ENCODE measurements at regions not wholly inside any gene's neighbourhood (a gene's known extent, or its start where the extent isn't known, plus 50 kb on each side); places are given as distances from the start of the nearest gene placed in this dataset.

DNA sequence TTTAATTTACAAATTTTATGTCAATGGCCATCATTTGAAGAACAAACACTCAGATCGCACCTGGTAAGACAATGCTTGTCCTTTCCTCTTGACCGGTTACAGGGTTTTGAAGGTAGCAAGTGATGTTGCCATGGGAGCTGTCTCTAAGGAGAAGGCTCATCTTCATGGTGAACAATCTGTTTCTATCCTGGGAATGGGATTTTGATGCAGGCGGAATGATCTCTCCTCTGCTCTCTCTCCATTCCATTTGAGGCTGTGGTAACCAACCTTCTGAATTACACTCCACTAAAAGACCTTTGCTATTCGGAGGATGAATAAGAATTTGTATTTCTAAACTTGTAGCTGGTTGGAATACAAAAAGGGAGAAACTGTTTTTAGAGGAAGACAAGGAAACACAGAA, 57.9 kb upstream of the SLC5A9 start:
- DNase-seq (ENCODE audit: low read depth in 2 of 2): no peak

DNA sequence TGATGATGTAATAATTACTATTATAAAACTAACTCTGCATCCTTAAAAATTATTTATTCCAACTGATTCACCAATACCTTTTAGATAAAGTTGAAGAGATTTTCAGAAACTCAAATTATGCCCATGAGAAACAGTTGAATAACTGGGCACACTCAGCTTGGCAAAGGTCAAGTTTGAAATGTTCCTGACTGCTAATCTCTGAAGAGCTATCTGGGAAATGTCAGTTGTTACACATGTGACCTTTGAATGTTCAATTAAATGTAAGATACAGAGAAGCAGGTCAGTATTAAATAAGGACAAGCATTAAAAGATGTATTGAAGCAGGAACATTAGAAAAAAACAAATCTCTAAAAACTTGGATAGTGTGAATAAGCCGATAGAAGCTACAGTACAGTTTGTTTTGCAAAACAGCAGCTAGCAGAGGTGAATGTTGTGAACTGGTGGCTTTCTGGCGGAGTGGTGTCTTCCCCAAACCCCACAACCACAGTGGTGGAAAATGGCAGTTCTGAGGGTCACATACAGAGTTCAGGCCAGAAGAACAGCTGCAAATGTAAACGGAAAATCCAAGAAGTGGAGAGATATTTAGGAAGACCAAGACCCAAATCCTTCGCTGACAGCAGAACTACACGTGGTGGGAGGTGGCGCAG, 61.9 kb upstream of the SLC5A9 start:
- no peak for DNase-seq (ENCODE audit: low read depth in 2 of 2)

DNA sequence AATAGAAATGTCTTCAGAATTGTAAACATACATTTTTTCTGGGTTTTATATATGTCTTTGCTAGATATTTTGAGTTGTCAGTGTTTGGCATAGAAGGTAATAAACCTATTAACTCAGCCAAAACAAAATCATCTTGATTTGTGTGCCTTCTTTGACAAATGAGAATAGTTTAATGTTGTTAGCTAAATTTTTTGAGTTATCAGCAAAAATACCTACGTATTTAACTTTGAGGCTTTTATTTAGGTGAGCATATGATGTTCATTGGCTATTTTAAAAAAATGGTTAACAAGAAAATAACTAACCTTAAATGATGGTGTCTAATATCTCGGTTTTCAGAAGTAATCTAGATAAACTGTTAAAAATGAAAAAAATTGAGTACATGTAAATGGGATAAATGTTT, 83.2 kb upstream of the SLC5A9 start:
- no peak for DNase-seq (ENCODE audit: low read depth in 2 of 2)

DNA sequence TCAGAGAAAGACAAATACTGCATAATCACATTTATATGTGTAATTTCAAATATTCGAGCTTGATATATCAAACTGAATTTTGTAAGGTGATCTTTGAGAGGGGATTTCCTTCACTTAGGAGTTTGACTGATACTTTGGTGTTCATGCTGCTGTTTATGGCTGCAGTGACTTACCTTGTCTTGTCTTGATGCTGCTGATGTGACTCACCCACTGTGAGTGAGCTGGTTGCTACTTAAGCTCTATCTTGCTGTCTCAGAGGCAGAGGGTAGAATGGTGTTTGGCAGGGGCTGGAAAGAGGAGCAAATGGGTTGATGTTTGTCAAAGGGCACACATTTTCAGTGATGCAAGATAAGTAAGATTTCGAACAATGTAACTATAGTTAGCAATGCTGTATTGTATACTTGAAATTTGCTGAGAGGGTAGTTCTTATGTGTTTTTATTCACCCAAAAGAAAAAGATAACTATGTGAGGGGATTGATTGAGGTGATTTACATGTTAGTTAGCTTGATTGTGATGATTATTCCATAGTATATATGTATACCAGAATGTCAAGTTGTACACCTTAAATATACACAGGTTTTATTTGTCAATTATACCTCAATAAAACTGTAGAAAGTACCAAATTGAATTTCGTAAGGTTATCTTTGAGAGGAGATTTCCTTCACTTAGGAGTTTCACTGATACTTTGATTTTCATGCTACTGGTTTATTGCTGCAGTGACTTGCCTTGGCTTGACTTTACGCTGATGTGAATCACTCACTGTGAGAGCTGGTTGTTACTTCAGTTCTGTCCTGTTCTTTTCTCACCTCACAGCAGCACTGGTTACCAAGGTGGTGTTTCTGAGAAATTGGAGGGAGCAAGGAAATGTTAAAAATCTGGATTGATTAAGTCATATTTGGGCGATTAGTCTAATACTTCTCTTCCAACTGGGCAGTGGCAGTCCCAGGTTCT, 94.5 kb upstream of the SLC5A9 start:
- DNase-seq (ENCODE audit: low read depth in 2 of 2): no peak

DNA sequence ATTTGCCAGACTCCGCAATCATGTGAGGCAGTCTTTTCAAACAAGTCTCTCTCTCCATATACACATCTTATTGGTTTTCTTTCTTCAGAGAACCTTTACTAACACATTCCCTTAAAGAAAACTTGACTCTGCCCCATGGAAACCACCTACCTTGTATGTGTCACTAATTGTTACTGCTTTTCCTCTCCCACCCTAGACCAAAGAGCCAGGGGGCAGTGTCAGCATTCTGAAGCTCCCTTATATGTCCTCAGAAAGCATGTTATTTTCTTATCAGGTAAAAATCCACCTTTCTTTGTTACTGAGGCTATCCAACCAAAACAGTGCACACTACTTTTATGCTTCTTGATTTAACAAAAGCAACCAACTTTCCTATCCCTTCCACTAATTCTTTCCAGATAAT, 98.9 kb upstream of the SLC5A9 start:
- no peak for DNase-seq (ENCODE audit: low read depth in 2 of 2)

DNA sequence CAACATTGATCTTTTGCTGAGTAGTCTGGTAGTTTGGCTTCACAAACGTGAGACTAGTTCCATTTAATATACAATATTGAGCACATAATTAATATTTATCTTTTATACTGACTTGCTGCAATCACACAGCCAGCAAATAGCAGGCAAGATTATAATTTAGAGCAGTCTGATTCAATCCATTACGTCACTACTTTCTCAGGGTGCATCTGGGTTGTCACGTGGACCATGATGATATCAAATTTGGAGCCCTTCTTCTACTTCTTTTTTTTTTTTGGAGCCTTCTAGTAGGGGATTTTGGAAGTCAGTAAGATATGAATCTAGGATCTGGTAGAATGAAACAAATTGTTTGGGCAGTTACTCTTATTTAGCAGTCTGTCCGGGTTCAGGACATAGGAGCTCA, 100.6 kb upstream of the SLC5A9 start:
- DNase-seq (ENCODE audit: low read depth in 2 of 2): no peak

DNA sequence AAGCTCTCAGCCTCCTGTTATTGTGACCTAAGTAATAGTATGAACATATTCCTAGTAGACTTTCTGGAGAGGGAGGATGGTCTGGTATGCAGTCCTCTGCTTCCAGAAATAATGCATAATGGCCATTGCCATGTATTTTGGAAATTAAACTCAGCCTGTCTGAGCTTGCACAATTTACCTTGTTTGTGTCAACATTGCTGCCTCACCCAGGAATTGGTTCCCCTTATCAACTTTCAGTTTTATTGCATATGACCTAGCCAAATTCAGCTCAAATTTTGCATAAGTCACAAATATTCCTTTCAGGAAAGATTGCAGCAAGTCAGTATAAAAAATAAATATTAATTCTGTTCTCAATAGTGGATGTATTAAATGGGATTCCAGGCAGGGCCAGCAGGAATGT, 101.9 kb upstream of the SLC5A9 start:
- no peak for DNase-seq (ENCODE audit: low read depth in 2 of 2)

DNA sequence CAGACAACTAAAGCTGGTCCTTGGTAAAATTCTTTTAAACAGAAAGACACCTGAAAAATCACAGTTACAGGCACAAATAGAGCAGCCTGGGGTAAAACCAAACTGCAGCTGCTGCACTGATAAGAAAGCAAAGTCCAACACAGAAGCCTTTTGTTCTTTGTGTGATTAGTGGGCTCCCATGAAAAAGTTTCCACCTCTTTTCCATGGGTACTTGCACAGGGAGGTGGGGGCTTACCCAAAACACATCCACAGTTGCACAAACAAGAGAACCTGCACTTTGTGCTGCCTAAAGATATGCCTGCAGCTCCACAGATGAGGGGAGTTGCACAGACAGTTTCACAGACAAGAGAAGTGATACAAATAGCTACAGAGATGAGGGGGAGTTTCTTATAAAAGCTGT, 106.7 kb upstream of the SLC5A9 start:
- DNase-seq (ENCODE audit: low read depth in 2 of 2): no peak

DNA sequence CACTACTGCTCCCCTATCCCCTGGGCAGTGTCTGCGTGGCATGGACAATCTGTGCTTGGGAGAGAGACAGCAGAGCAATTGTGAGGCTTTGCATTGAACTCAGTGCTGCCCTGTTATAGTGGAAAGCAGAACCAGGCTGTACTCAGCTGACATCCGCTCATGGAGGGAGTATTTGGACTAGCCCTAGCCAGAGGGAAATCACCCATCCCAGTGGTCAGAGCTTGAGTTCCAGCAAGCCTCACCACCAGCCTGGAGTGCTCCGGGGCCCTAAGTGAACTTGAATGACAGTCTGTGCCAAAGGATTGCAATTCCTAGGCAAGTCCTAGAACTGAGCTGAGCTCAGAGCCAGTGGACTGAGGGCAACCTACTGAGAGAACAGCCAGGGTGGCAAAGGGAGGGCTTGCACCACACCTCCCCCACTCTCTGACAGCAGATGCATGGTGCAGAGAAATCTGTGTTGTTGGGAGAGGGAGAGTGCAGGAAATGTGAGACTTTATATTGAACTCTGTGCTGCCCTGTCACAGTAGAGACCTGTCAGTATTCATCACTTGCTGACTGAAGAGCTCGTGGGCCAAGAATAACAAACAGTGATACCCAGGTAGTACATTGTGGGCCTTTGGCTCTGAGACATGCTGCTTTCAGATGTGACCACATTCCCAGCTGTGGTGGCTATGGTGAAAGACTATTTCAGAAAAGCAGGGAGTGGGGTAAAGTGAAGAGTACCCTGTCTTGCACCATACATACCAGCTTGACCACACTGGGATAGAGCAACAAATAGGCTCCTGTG, 107.7 kb upstream of the SLC5A9 start:
- no peak for DNase-seq (ENCODE audit: low read depth in 2 of 2)

DNA sequence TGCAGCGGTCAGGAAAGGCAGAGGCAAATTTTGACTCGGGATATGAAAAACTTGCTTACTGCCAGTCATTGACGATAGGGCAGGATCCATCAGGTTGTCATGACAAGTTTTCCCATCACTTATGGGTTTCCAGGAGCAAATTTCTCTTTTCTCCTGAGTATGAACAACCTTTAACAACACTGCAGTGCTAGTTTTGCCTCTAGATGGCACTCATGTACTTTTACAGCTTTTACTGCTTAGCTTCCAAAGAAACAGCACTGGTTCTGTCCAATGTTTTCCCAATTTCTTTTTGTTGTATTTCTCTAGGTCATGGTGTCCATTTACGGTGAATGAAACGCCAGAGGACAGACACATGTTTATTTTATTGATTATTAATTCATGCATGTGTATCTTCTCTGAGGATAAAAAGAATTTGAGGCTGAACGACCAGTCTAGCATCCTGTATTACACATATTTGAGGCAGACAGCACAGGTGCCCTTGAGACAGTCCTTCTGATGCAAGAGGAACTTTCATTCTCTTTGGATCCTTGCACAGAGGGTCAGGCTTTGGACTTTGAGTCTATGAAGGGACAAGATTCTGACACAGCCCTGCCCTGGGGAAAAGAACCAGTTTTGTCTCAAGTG, 112.3 kb upstream of the TRABD2B start:
- no peak for DNase-seq (ENCODE audit: low read depth in 2 of 2)

DNA sequence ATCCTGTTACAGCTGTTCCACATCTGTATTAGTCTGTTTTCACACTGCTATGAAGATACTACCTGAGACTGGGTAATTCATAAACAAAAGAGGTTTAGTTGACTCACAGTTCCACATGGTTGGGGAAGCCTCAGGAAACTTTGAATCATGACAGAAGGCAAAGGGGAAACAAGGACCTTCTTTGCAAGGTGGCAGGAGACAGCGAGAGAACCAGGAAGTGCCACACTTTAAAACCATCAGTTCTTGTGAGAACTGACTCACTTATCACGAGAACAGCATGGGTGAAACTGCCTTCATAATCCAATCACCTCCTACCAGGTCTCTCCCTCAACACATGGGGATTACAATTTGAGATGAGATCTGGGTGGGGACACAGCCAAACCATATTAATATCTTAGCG, 110.3 kb upstream of the TRABD2B start:
- no peak for DNase-seq (ENCODE audit: low read depth in 2 of 2)

DNA sequence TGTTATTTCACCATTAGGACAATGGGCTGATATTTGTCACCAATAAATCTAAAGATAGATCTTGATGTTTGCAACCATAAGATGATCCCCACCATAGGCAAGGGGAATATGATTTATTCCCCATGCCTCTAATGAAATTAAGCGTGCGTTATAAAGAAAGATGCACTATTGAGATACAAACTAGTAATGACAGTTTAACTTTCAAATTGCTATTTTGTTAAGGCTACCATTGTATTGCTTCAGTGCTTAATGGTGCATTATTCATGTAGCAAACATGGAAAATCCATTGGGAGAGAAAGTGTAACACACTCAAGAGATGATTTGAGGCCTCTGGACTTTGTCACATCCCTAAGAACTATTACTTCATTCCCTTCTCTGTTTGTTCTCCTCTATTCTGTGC, 108.9 kb upstream of the TRABD2B start:
- DNase-seq (ENCODE audit: low read depth in 2 of 2): no peak

DNA sequence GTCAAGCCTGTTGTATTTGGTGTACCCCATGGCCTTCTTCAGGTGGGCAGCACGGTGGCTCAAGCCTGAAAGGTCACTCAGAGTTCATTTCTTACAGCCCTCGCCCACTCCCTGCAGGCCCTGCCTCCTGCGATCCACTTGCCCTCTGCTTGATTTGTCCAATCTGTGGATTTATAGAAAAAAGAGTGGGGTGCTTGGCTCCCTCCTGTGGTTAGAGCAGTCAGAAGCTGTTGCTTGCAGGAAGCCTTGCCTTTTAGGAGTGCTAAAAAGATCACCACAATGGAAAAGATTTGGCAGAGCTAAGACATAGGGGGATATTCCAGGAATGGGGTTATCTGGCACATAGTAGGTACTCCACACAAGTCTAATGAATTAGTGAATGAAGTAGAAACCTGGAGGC, 108.0 kb upstream of the TRABD2B start:
- no peak for DNase-seq (ENCODE audit: low read depth in 2 of 2)

DNA sequence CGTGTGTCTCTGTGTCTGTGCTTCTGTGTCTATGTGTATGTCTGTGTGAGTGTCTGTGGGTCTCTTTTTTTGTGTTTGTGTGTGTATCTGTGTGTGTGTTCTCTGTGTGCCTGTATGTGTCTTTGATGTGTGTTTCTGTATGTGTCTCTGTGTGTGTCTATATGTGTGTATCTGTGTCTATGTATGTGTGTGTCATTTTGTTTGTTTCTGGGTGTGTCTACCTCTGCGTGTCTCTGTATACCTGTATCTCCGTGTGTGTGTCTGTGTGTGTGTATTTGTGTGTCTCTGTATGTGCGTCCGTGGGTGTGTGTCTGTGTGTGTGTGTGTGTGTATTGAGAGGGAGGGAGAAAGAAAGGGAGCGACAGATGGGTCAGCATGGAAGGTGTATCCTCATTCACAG, 106.3 kb upstream of the TRABD2B start:
- no peak for DNase-seq (ENCODE audit: low read depth in 2 of 2)

DNA sequence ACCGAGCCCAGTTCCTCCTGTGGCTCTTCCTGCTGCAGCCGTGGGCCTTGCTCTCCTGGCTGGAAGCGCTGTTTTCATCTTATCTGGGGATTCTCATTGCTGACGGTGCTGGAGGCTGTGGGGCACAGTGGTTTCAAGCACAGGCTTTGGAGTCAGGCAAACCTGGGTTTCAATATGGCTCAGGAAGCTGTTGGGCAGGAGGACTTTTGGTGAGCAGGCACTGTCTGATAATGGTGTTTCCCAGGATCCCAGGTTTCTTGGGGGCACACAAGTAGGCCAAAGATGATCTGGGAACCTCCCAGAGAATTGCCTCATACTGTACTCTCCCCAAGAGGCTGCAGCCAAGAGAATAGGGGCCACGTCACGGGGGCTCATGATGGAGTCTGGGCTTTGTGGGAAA, 105.6 kb upstream of the TRABD2B start:
- no peak for DNase-seq (ENCODE audit: low read depth in 2 of 2)

DNA sequence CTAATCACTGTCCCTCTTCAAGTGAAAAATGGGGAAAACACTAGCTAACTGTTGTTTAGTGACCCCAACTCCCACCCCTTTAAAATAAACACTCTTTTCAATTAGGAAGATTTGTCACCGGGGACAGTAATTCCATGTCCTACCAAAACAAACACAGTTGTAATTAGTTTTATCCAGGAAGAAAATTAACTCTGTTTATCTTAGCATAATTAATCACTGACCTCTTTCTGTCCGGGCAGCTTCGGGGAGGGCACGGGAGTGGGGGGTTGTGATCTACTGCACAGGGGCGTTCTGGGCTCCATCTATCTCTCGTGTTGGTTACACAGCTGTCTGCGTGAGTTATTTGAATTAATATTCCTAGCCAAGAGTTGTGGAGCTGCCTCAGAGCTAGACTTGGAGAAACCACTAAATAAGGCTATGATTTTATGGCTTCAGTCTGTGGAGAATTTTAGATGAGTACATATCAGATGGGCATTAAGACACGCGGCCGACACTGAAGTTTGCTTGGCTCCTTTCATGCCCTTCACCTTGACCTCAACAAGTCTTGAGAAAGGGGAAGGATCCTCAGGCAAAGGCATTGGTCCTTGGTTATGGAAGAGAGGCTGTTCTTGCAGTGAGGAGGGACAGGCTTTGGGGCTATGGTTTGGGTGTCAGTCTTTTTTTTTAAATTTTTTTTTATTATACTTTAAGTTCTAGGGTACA, 102.0 kb upstream of the TRABD2B start:
- DNase-seq (ENCODE audit: low read depth in 2 of 2): no peak

DNA sequence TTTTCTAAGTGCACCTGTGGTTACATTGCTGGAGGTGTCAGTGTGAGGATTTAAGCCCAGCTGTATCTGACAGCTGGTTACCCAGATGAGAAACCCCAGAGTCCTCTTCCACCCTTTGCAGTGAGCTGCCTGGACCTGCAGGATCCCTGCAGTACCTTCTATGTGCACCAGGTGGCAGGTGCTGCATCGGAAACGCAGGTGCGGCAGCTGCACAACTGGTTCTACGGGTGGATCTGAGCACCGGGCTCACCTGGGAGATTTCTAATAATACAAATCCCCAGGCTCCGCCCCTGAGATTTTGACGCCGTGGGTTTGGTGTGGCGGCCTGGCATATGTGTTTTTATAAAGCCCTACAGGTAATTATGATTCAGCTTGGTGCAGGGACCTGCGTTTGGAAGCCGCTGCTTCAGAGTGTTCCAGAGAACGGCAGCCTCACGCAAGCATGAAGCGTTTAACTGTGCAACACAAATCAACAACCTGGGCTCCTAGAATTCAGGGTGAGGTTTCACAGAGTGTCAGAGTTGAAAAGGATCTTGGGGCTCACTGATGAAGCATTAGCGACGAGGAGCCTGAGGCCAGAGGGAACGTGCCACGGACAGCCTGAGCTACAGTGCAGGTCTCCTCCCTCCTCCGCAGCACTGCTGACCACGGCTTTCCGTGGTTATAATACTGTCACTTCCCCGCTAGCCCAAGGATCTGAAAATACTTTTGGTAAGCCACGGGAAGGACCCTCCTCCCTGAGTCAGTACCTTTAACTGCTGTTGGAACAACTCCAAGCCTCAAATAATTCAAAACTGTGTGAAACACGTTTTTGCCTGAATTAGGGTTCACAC, 96.7 kb upstream of the TRABD2B start:
- DNase-seq (ENCODE audit: low read depth in 2 of 2): peak; percentile 56 to 66

DNA sequence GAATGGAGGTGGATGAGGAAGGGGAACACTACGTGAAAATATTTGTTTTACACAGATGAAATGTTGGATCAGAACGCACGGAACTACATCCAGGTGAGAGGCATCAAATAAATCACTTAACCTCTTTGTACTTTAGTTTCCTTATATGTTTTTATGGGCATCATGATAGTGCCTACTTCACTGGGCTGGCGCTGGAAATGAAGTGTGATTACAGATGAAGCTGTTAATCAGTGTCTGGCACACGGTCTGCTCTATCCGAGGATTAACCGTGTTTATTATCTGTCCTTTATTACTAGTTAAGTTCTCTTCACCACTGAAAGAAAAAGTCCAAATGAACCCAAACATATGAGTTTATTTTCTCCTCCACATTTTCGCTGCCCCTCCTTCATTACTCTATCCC, 96.0 kb upstream of the TRABD2B start:
- no peak for DNase-seq (ENCODE audit: low read depth in 2 of 2)

DNA sequence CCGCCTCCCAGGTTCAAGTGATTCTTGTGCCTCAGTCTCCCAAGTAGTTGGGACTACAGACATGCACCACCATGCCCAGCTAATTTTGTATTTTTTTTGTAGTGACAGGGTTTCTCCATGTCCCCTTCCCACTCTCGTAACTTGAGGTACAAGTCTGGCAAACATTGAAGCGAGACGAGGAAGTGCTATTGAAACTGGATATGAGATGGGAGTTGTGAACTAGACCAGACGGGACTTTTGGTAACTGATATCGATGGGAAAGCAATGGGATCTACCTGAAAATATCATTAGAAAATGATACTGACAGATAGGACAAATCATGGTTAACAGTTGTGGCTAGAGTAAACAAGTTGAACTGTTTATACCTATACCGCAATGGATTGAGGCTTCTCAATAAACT, 95.2 kb upstream of the TRABD2B start:
- no peak for DNase-seq (ENCODE audit: low read depth in 2 of 2)

DNA sequence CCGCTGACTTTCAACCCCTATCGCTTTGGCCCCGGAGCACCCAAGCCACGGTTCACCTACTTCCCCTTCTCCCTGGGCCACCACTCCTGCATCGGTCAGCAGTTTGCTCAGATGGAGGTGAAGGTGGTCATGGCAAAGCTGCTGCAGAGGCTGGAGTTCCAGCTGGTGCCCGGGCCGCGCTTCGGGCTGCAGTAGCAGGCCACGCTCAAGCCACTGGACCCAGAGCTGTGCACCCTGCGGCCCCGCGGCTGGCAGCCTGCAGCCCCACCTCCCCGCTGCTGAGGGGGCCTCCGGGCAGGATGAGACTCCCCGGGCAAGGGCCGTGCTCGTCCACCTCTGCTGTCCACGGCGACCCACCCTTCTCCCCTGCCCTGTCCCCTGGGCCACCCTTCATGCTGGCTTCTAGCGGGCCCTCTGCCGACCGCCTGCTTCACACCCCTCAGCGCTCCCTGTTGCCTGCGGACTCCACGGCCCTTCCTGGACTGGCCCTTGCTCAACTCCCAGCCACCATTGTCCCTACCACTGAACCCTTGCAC, 92.2 kb upstream of the TRABD2B start:
- DNase-seq (ENCODE audit: low read depth in 2 of 2): no peak

Data from stimulated activated CD4-positive, alpha-beta T cell treated with anti-CD3 and anti-CD28 coated beads, Interleukin-4, amount 100 ng/mL, for 48 hours (primary cell).